RWPE1 (cell line): ENCODE measurements at regions not wholly inside any gene's neighbourhood (a gene's known extent, or its start where the extent isn't known, plus 50 kb on each side); places are given as distances from the start of the nearest gene placed in this dataset.
A peak's percentile ranks its signal among the peaks of the same experiment; 100 is the strongest.

Experiments
- CTCF ChIA-PET: fragments of 350-600 bp; sonication (Branson Sonifier 250); formaldehyde crosslinking; extraction: SDS; loops from one replicate; lab custom pipeline; 2021; lab: Yijun Ruan, JAX
- POLR2A ChIA-PET: fragments of 400-600 bp; formaldehyde crosslinking; extraction: SDS; loops from one replicate; lab custom pipeline; 2020; ENCODE audit warnings: antibody characterized with exemption; ENCODE audit not compliant: low non-redundant PET; lab: Yijun Ruan, JAX
- DNase-seq: peaks from one replicate; pipeline ENCODE4 v3.0.0; 2012; ENCODE audit warnings: low spot score
- H3K27ac ChIP-seq: fragments of 450-650 bp; 2 replicates; pipeline ENCODE4 v1.5.1; 2017
- TF ChIP-seq, protein P1 (sequence below): fragments of 450-650 bp; conservative IDR thresholded peaks from 2 replicates; pipeline ENCODE4 v1.5.1; 2017; ENCODE audit warnings: low read depth, mild to moderate bottlenecking

DNA sequence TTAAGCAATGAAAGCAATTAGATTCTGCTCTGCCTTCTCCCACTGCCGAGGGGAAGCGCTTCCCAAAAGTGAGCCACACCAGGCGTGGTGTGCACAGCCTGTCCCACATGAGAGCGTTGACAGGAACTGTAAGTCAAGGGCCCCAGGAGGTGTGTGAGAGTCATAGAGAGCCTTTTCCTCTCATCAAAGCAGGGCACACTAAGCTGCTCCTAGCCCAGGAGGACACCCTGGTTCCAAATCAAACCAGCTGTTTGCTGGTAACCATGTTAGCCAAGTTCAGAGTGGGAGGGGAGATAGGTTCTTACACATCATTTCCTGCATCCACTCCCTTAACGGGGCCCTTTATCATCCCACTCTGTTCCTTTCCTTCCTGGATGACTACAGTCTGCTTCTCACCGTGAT is 98.3 kb downstream of the SPTSSA start:
- POLR2A ChIA-PET = no interaction called here
- CTCF ChIA-PET = interaction anchor here (1.1 kb wide), 1 partner anchor 135 kb away, joined by 6 read pairs; no protein-coding TSS in a partner anchor
- TF ChIP-seq, protein P1, sequence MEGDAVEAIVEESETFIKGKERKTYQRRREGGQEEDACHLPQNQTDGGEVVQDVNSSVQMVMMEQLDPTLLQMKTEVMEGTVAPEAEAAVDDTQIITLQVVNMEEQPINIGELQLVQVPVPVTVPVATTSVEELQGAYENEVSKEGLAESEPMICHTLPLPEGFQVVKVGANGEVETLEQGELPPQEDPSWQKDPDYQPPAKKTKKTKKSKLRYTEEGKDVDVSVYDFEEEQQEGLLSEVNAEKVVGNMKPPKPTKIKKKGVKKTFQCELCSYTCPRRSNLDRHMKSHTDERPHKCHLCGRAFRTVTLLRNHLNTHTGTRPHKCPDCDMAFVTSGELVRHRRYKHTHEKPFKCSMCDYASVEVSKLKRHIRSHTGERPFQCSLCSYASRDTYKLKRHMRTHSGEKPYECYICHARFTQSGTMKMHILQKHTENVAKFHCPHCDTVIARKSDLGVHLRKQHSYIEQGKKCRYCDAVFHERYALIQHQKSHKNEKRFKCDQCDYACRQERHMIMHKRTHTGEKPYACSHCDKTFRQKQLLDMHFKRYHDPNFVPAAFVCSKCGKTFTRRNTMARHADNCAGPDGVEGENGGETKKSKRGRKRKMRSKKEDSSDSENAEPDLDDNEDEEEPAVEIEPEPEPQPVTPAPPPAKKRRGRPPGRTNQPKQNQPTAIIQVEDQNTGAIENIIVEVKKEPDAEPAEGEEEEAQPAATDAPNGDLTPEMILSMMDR = no peak
- DNase-seq = no peak
- H3K27ac ChIP-seq = peak overlapping the region; percentile 53

DNA sequence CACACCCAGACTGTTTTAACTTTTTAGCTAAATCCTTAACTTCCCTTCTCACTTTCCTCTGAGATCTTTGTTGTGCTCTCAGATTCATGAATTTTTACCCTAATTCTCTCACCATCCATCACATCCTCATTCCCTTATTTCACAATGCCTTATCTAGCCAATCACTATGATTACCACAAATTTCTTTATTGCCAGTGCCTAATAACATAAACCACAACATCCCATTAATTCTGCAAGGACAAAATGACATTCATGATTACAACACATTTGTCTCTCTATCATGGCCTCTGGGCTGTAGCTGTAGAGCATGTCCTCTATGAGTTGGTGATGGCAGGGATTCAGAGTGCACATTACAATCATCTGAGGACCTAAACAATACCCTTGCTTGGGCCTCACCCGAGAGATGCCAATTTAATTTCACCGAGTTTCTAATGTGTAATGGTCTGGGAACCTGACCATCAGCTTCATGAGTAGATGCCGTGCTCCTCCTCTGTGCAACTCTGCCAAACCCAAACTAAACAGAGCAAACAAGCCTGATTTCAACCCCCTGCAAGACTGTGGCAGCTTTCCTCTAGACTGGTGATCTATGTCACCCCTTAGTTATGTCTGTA is 99.3 kb downstream of the SPTSSA start:
- no peak for DNase-seq
- ChIA-PET CTCF (no interaction called here), POLR2A (no interaction called here)
- TF ChIP-seq, protein P1 = no peak
- no peak overlapping the region for H3K27ac ChIP-seq

DNA sequence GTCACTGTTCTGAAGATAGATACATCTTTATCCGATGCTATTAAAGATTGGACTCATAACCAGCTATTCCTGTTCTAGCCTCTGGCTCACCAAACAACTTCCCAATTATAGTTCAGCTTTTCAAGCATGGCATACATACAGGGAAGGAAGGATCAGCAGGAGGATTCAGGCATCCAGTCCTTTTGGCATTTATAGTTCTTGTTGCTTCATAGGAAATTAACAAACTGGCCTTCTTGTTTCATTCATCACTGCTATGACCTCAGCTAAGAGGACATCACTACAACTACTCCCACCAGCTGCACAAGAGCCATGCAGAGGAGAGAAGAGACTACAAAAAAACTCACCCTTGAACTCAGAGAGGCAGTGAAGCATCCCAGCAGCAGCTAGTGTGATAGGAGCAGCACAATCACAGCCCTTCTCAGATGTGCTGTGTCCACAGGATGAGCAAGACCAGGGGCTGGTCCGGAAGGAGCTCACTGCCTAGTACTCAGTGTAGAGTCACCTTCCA is 100.5 kb downstream of the SPTSSA start:
- TF ChIP-seq, protein P1 = no peak
- POLR2A ChIA-PET = no interaction called here
- CTCF ChIA-PET = interaction anchor here (0.9 to 1.0 kb wide), 2 partner anchors 10 to 49 kb away, joined by 3 read pairs; no protein-coding TSS in a partner anchor
- H3K27ac ChIP-seq = no peak overlapping the region
- DNase-seq = no peak

GRCh38 chr14:34359420-34360117 is 102.5 kb downstream of the SPTSSA start:
- no peak overlapping the region for H3K27ac ChIP-seq
- POLR2A ChIA-PET = no interaction called here
- CTCF ChIA-PET = interaction anchor here (0.5 to 1.0 kb wide), 3 partner anchors 30 to 81 kb away, joined by 3 to 5 read pairs (median 4); no protein-coding TSS in a partner anchor
- no peak for DNase-seq
- TF ChIP-seq, protein P1 = no peak

- TF ChIP-seq, protein P1 = no peak
- ChIA-PET POLR2A (no interaction called here), CTCF (interaction anchor here (0.5 to 0.6 kb wide), 2 partner anchors 432 to 1139 kb away, joined by 4 to 7 read pairs; no protein-coding TSS in a partner anchor)
- H3K27ac ChIP-seq = no peak overlapping the region
- no peak for DNase-seq
These were observed 105.8 kb downstream of the SPTSSA start for GRCh38 chr14:34356264-34356654.

GRCh38 chr14:34355584-34356263 is 106.3 kb downstream of the SPTSSA start:
- H3K27ac ChIP-seq = no peak overlapping the region
- DNase-seq = peak; percentile 49
- TF ChIP-seq, protein P1 = no peak
- ChIA-PET POLR2A (no interaction called here), CTCF (interaction anchor here (0.6 kb wide), 1 partner anchor 433 kb away, joined by 7 read pairs; no protein-coding TSS in a partner anchor)
